ENCODE measurements at regions not wholly inside any gene's neighbourhood (a gene's known extent, or its start where the extent isn't known, plus 50 kb on each side); places are given as distances from the start of the nearest gene placed in this dataset.
"Not testable (repeated sequence)": the region's sequence is repeated elsewhere in the genome, so short reads cannot be mapped to it uniquely, and the experiment has no call there.

- no peak for DNase-seq
- no peak for TF ChIP-seq POLR2A (IDR thresholded peaks at IDR 0.05)
- TF ChIP-seq, protein P1, sequence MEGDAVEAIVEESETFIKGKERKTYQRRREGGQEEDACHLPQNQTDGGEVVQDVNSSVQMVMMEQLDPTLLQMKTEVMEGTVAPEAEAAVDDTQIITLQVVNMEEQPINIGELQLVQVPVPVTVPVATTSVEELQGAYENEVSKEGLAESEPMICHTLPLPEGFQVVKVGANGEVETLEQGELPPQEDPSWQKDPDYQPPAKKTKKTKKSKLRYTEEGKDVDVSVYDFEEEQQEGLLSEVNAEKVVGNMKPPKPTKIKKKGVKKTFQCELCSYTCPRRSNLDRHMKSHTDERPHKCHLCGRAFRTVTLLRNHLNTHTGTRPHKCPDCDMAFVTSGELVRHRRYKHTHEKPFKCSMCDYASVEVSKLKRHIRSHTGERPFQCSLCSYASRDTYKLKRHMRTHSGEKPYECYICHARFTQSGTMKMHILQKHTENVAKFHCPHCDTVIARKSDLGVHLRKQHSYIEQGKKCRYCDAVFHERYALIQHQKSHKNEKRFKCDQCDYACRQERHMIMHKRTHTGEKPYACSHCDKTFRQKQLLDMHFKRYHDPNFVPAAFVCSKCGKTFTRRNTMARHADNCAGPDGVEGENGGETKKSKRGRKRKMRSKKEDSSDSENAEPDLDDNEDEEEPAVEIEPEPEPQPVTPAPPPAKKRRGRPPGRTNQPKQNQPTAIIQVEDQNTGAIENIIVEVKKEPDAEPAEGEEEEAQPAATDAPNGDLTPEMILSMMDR (IDR thresholded peaks at IDR 0.05 in 4 of 5, conservative IDR thresholded peaks at IDR 0.05 in 1 of 5), result no peak
- intact Hi-C loops (cut with DNase I; ENCODE audit: low total_unique reads), result no loop called here
- Histone ChIP-seq H3K36me3 (no peaks in the 10 kb centered on the region), H3K27ac (no peak overlapping the region), H3K4me1 (no peaks in the 10 kb centered on the region), H3K27me3 (no peaks in the 10 kb centered on the region), H3K9me3 (peaks cover 0 to 3% (median 0%) of the 10 kb centered on the region in 3 donors), H3K4me3 (no peak overlapping the region)
- no peak for ATAC-seq
- in situ Hi-C loops (cut with MboI; ENCODE audit: low sequenced_read_pairs in 4 of 4), result no loop called here
These were observed 679.3 kb downstream of the JRKL start for GRCh38 chr11:97069160-97069559.

- DNase-seq, result no peak
- intact Hi-C loops (cut with DNase I; ENCODE audit: low total_unique reads) (no loop called here), in situ Hi-C loops (cut with MboI; ENCODE audit: low sequenced_read_pairs in 4 of 4) (no loop called here)
- H3K9me3 ChIP-seq, result peaks cover 0 to 3% (median 0%) of the 10 kb centered on the region in 3 donors
- TF ChIP-seq POLR2A (IDR thresholded peaks at IDR 0.05), result no peak
- TF ChIP-seq, protein P1 (IDR thresholded peaks at IDR 0.05 in 4 of 5, conservative IDR thresholded peaks at IDR 0.05 in 1 of 5), result no peak
- H3K27ac ChIP-seq, result no peak overlapping the region
- no peaks in the 10 kb centered on the region for H3K36me3 ChIP-seq
- H3K4me3 ChIP-seq, result no peak overlapping the region
- H3K27me3 ChIP-seq, result no peaks in the 10 kb centered on the region
- no peak for ATAC-seq
- H3K4me1 ChIP-seq, result no peaks in the 10 kb centered on the region
These were observed 682.6 kb downstream of the JRKL start for GRCh38 chr11:97072420-97072819.

DNA sequence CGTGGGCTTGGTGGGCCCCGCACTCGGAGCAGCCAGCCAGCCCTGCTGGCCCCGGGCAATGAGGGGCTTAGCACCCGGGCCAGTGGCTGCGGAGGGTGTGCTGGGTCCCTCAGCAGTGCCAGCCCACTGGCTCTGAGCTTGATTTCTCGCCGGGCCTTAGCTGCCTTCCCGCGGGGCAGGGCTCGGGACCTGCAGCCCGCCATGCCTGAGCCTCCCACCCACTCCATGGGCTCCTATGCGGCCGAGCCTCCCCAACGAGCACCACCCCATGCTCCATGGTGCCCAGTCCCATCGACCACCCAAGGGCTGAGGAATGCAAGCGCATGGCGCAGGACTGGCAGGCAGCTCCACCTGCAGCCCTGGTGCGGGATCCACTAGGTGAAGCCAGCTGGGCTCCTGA lies 686.9 kb downstream of the JRKL start:
- ATAC-seq; DNase-seq; H3K4me1 ChIP-seq; H3K36me3 ChIP-seq; in situ Hi-C loops (cut with MboI; ENCODE audit: low sequenced_read_pairs in 4 of 4); H3K4me3 ChIP-seq; H3K27me3 ChIP-seq; intact Hi-C loops (cut with DNase I; ENCODE audit: low total_unique reads); H3K27ac ChIP-seq; H3K9me3 ChIP-seq: not testable (repeated sequence)

DNA sequence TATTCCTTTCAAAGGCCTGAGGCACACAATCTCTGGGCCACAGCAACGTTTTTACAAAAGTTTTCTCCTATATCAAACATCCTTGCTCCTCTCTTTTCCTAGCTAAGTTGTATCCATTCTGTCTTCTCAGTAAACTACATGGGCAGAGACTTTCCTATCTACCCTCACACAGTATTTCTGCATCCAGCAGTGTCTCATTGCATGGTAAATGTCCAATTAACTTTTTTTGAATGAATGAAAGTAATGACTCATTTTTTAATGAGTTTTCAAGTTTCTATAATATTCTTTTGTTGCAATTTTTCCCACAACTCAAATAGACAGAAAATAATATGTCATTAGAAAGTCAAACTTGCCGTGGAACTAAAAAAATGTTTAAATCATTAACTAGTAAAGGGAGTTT lies 688.6 kb downstream of the JRKL start:
- no peaks in the 10 kb centered on the region for H3K36me3 ChIP-seq
- no peaks in the 10 kb centered on the region for H3K9me3 ChIP-seq
- no peaks in the 10 kb centered on the region for H3K27me3 ChIP-seq
- no peak overlapping the region for H3K4me3 ChIP-seq
- intact Hi-C loops (cut with DNase I; ENCODE audit: low total_unique reads), result no loop called here
- DNase-seq (no peak), ATAC-seq (no peak)
- TF ChIP-seq, protein P1 (IDR thresholded peaks at IDR 0.05 in 4 of 5, conservative IDR thresholded peaks at IDR 0.05 in 1 of 5), result no peak
- no peak for TF ChIP-seq POLR2A (IDR thresholded peaks at IDR 0.05)
- in situ Hi-C loops (cut with MboI; ENCODE audit: low sequenced_read_pairs in 4 of 4), result no loop called here
- no peaks in the 10 kb centered on the region for H3K4me1 ChIP-seq
- H3K27ac ChIP-seq, result no peak overlapping the region

- Histone ChIP-seq H3K27me3 (no peaks in the 10 kb centered on the region), H3K27ac (no peak overlapping the region), H3K4me1 (no peaks in the 10 kb centered on the region), H3K36me3 (no peaks in the 10 kb centered on the region), H3K4me3 (no peak overlapping the region), H3K9me3 (no peaks in the 10 kb centered on the region)
- intact Hi-C loops (cut with DNase I; ENCODE audit: low total_unique reads) (no loop called here), in situ Hi-C loops (cut with MboI; ENCODE audit: low sequenced_read_pairs in 4 of 4) (no loop called here)
- DNase-seq (no peak), ATAC-seq (no peak)
- TF ChIP-seq POLR2A (IDR thresholded peaks at IDR 0.05), result no peak
- TF ChIP-seq, protein P1 (IDR thresholded peaks at IDR 0.05 in 4 of 5, conservative IDR thresholded peaks at IDR 0.05 in 1 of 5), result no peak
These were observed 689.4 kb downstream of the JRKL start for GRCh38 chr11:97079244-97079643.

Measured in gastrocnemius medialis (tissue), 4 donors.